ENCODE measurements at regions not wholly inside any gene's neighbourhood (a gene's known extent, or its start where the extent isn't known, plus 50 kb on each side); places are given as distances from the start of the nearest gene placed in this dataset.

- Histone ChIP-seq H3K4me1 (ENCODE audit: control insufficient read depth, insufficient read depth, low read length, poor library complexity, severe bottlenecking) (no peaks in the 10 kb centered on the region), H3K36me3 (ENCODE audit: control insufficient read depth, insufficient read depth, low read length) (no peaks in the 10 kb centered on the region), H3K27ac (ENCODE audit: low read depth, low read length, severe bottlenecking) (no peak overlapping the region), H3K4me3 (ENCODE audit: extremely low read depth, insufficient read depth, low read length, poor library complexity, severe bottlenecking) (no peak overlapping the region), H3K9me3 (ENCODE audit: control insufficient read depth, low read length) (no peaks in the 10 kb centered on the region)
Measured at GRCh38 chr3:68403741-68404140, 528.6 kb downstream of the TAFA4 start.

GRCh38 chr3:68402235-68402918 is 530.0 kb downstream of the TAFA4 start:
- Histone ChIP-seq H3K36me3 (ENCODE audit: control insufficient read depth, insufficient read depth, low read length) (no peaks in the 10 kb centered on the region), H3K27ac (ENCODE audit: low read depth, low read length, severe bottlenecking) (no peak overlapping the region), H3K9me3 (ENCODE audit: control insufficient read depth, low read length) (no peaks in the 10 kb centered on the region), H3K4me3 (ENCODE audit: extremely low read depth, insufficient read depth, low read length, poor library complexity, severe bottlenecking) (no peak overlapping the region), H3K4me1 (ENCODE audit: control insufficient read depth, insufficient read depth, low read length, poor library complexity, severe bottlenecking) (no peaks in the 10 kb centered on the region)
- 92 to 100% methylated on average over 2 of the region's 6 CpGs for WGBS, 2 experiments (ENCODE audit: insufficient coverage in 2 of 2)

DNA sequence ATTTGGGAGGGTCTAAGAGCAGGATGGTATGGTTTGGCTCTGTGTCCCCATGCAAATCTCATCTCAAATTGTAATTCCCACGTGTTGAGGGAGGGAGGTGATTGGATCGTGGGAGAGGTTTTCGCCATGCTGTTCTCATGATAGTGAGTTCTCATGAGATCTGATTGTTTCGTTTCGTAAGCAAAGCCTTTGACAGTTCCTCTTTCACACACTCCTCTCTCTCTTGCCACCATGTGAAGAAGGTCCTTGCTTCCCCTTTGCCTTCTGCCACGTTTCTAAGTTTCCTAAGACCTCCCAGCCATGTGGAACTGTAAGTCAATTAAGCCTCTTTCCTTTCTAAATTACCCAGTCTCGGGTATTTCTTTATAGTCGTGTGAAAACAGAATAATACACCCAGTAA is 553.7 kb downstream of the TAFA4 start:
- Histone ChIP-seq H3K4me1 (ENCODE audit: control insufficient read depth, insufficient read depth, low read length, poor library complexity, severe bottlenecking) (peaks cover 6% of the 10 kb centered on the region), H3K4me3 (ENCODE audit: extremely low read depth, insufficient read depth, low read length, poor library complexity, severe bottlenecking) (no peak overlapping the region), H3K27ac (ENCODE audit: low read depth, low read length, severe bottlenecking) (no peak overlapping the region), H3K36me3 (ENCODE audit: control insufficient read depth, insufficient read depth, low read length) (no peaks in the 10 kb centered on the region), H3K9me3 (ENCODE audit: control insufficient read depth, low read length) (peaks cover 12% of the 10 kb centered on the region)
- WGBS, 2 experiments (ENCODE audit: insufficient coverage in 2 of 2) = 90 to 98% methylated on average over 3 to 4 of the region's 8 CpGs

GRCh38 chr3:68373727-68374126 is 558.6 kb downstream of the TAFA4 start:
- Histone ChIP-seq H3K36me3 (ENCODE audit: control insufficient read depth, insufficient read depth, low read length) (no peaks in the 10 kb centered on the region), H3K4me3 (ENCODE audit: extremely low read depth, insufficient read depth, low read length, poor library complexity, severe bottlenecking) (no peak overlapping the region), H3K9me3 (ENCODE audit: control insufficient read depth, low read length) (peaks cover 12% of the 10 kb centered on the region), H3K27ac (ENCODE audit: low read depth, low read length, severe bottlenecking) (no peak overlapping the region), H3K4me1 (ENCODE audit: control insufficient read depth, insufficient read depth, low read length, poor library complexity, severe bottlenecking) (peaks cover 6% of the 10 kb centered on the region)
- WGBS, 2 experiments (ENCODE audit: insufficient coverage in 2 of 2) = 95% methylated on average over 3 of the region's 3 CpGs; no CpG with 5 or more reads in 1 of the 2 experiments

GRCh38 chr3:68363796-68364195 is 568.6 kb downstream of the TAFA4 start:
- Histone ChIP-seq H3K27ac (ENCODE audit: low read depth, low read length, severe bottlenecking) (no peak overlapping the region), H3K4me1 (ENCODE audit: control insufficient read depth, insufficient read depth, low read length, poor library complexity, severe bottlenecking) (no peaks in the 10 kb centered on the region), H3K36me3 (ENCODE audit: control insufficient read depth, insufficient read depth, low read length) (no peaks in the 10 kb centered on the region), H3K4me3 (ENCODE audit: extremely low read depth, insufficient read depth, low read length, poor library complexity, severe bottlenecking) (no peak overlapping the region), H3K9me3 (ENCODE audit: control insufficient read depth, low read length) (no peaks in the 10 kb centered on the region)
- WGBS, 2 experiments (ENCODE audit: insufficient coverage in 2 of 2) = 82 to 100% methylated on average over 1 to 3 of the region's 3 CpGs

DNA sequence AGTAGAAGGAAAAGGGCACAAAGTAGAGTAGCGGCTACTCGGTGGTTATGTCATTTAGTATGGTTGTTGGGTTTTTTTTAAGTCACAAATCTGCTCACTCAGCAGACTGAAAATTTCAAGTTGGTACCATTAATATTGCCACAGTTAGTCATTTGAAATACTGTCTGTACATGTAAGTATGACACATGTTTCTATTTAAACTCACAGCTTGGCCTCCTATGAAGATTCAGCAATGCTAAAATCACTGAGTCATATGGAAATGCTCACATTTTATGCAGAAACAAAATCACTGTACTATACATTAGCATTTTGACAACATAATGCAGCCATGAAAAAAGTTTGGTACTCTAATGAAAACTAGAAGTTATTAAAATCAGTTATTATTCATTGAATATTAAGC is 571.9 kb downstream of the TAFA4 start:
- WGBS, 2 experiments (ENCODE audit: insufficient coverage in 2 of 2) = no CpG with 5 or more reads among the region's 2 CpGs
- Histone ChIP-seq H3K4me3 (ENCODE audit: extremely low read depth, insufficient read depth, low read length, poor library complexity, severe bottlenecking) (no peak overlapping the region), H3K27ac (ENCODE audit: low read depth, low read length, severe bottlenecking) (no peak overlapping the region), H3K36me3 (ENCODE audit: control insufficient read depth, insufficient read depth, low read length) (no peaks in the 10 kb centered on the region), H3K9me3 (ENCODE audit: control insufficient read depth, low read length) (no peaks in the 10 kb centered on the region), H3K4me1 (ENCODE audit: control insufficient read depth, insufficient read depth, low read length, poor library complexity, severe bottlenecking) (no peaks in the 10 kb centered on the region)

DNA sequence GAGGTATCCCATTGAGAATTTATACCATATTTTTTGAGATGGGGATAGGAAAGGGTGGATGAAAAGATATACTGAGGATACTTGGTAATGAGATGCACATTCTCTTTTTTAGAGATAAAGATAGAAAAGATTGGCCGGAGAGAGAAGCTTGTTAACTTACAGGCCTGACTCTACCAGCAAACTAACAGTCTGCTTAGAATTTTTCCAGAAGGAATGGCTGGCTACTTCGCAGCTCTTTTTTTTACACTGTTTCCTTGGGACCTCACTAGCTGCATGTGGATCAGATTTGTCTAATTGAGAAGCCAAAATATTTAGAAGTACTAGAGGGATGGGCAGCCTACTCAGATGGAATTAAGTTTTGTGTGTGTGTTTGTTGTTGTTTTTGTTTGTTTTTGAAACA is 586.6 kb downstream of the TAFA4 start:
- WGBS, 2 experiments (ENCODE audit: insufficient coverage in 2 of 2) = 92 to 100% methylated on average over 1 to 2 of the region's 2 CpGs
- no peaks in the 10 kb centered on the region for H3K4me1 ChIP-seq (ENCODE audit: control insufficient read depth, insufficient read depth, low read length, poor library complexity, severe bottlenecking)
- no peak overlapping the region for H3K27ac ChIP-seq (ENCODE audit: low read depth, low read length, severe bottlenecking)

DNA sequence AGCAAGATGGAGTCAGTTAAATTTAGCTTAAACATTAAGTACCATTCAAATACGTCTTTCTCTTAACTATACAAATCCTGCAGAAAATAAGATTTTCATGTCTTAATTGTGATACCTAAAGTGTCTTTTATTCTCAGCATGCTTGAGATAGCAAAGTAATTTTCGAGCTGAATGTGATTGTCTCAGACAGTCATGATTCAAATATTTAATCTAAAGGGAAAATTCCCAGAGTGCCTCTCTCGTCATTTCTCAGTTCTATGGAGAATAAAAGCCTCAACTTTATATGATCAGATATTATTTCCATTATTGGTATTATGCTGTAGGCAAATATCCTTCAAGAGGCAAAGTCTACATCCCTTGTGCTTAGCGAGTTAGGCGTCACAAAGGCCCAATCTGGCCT is 589.9 kb downstream of the TAFA4 start:
- no peaks in the 10 kb centered on the region for H3K9me3 ChIP-seq (ENCODE audit: control insufficient read depth, low read length)
- 100% methylated on average over 1 of the region's 5 CpGs; no CpG with 5 or more reads in 1 of the 2 experiments for WGBS, 2 experiments (ENCODE audit: insufficient coverage in 2 of 2)
- no peak overlapping the region for H3K27ac ChIP-seq (ENCODE audit: low read depth, low read length, severe bottlenecking)
- no peaks in the 10 kb centered on the region for H3K36me3 ChIP-seq (ENCODE audit: control insufficient read depth, insufficient read depth, low read length)
- H3K4me1 ChIP-seq (ENCODE audit: control insufficient read depth, insufficient read depth, low read length, poor library complexity, severe bottlenecking) = no peaks in the 10 kb centered on the region
- no peak overlapping the region for H3K4me3 ChIP-seq (ENCODE audit: extremely low read depth, insufficient read depth, low read length, poor library complexity, severe bottlenecking)

More for the DNA sequence above, 586.6 kb downstream of the TAFA4 start:
- Histone ChIP-seq H3K36me3 (ENCODE audit: control insufficient read depth, insufficient read depth, low read length) (no peaks in the 10 kb centered on the region), H3K9me3 (ENCODE audit: control insufficient read depth, low read length) (no peaks in the 10 kb centered on the region), H3K4me3 (ENCODE audit: extremely low read depth, insufficient read depth, low read length, poor library complexity, severe bottlenecking) (no peak overlapping the region)

GRCh38 chr3:68336042-68336441 is 596.3 kb downstream of the TAFA4 start:
- Histone ChIP-seq H3K9me3 (ENCODE audit: control insufficient read depth, low read length) (no peaks in the 10 kb centered on the region), H3K4me1 (ENCODE audit: control insufficient read depth, insufficient read depth, low read length, poor library complexity, severe bottlenecking) (no peaks in the 10 kb centered on the region), H3K4me3 (ENCODE audit: extremely low read depth, insufficient read depth, low read length, poor library complexity, severe bottlenecking) (no peak overlapping the region), H3K27ac (ENCODE audit: low read depth, low read length, severe bottlenecking) (no peak overlapping the region), H3K36me3 (ENCODE audit: control insufficient read depth, insufficient read depth, low read length) (no peaks in the 10 kb centered on the region)
- WGBS, 2 experiments (ENCODE audit: insufficient coverage in 2 of 2) = 75 to 78% methylated on average over 1 of the region's 1 CpG

DNA sequence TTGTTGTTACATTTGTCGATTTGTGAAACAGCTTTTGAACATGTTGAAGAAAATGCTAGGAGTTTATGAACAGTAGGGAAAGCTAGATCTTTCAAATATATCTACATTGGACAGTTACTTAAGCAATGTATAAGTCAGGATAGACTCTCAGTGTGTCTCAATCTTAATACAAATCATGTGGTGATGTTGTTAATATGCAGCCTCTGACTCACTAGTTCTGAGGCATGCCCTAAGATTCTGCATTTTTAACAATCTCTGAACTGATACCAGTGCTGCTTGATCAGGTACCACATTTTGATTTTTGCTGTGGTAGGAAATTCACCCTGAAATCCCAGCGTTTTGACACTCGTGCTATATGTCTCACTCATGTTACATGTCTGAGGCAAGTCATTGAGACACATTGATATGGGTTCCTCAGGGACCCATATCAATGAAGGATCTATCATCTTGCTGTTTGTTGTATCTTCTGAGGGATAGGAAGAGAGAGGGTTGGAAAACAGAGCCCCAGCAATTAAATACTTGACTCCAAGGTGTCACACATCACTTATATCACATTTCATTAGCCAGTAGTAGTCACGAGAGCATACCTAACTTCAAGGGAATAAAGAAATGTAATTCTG is 597.9 kb downstream of the TAFA4 start:
- 86 to 93% methylated on average over 2 to 3 of the region's 4 CpGs for WGBS, 2 experiments (ENCODE audit: insufficient coverage in 2 of 2)

DNA sequence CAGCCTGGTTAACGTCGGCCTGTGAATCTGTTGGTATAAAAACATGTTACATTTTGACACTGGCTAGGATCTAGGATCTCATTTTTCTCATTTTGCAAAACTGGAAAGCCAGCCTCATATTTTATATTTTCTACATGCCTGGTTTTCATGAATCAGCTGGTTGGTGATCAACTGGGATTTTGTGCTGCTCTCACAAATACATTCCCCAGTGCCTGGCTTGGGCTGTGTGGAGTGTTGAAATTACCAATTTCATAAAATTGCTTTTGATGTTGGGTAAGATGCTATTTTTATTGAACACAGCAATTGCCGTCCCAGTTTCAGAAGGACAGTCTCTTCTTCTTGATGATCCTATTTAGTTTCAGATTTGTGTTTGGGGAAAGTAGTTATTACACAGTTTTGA is 604.3 kb downstream of the TAFA4 start:
- WGBS, 2 experiments (ENCODE audit: insufficient coverage in 2 of 2) = 97% methylated on average over 3 of the region's 3 CpGs; no CpG with 5 or more reads in 1 of the 2 experiments
- no peak overlapping the region for H3K4me3 ChIP-seq (ENCODE audit: extremely low read depth, insufficient read depth, low read length, poor library complexity, severe bottlenecking)
- no peaks in the 10 kb centered on the region for H3K4me1 ChIP-seq (ENCODE audit: control insufficient read depth, insufficient read depth, low read length, poor library complexity, severe bottlenecking)
- no peaks in the 10 kb centered on the region for H3K36me3 ChIP-seq (ENCODE audit: control insufficient read depth, insufficient read depth, low read length)
- H3K27ac ChIP-seq (ENCODE audit: low read depth, low read length, severe bottlenecking) = no peak overlapping the region
- no peaks in the 10 kb centered on the region for H3K9me3 ChIP-seq (ENCODE audit: control insufficient read depth, low read length)

More for the DNA sequence above, 597.9 kb downstream of the TAFA4 start:
- no peaks in the 10 kb centered on the region for H3K9me3 ChIP-seq (ENCODE audit: control insufficient read depth, low read length)
- no peak overlapping the region for H3K4me3 ChIP-seq (ENCODE audit: extremely low read depth, insufficient read depth, low read length, poor library complexity, severe bottlenecking)
- H3K36me3 ChIP-seq (ENCODE audit: control insufficient read depth, insufficient read depth, low read length) = no peaks in the 10 kb centered on the region
- no peak overlapping the region for H3K27ac ChIP-seq (ENCODE audit: low read depth, low read length, severe bottlenecking)
- no peaks in the 10 kb centered on the region for H3K4me1 ChIP-seq (ENCODE audit: control insufficient read depth, insufficient read depth, low read length, poor library complexity, severe bottlenecking)
